Right lobe of liver (tissue), 6 donors: ENCODE measurements at regions not wholly inside any gene's neighbourhood (a gene's known extent, or its start where the extent isn't known, plus 50 kb on each side); places are given as distances from the start of the nearest gene placed in this dataset.

Experiments
- ATAC-seq, 4 donors: fragments of 200-7000 bp; cut with Tn5 transposase; one replicate each; pipeline ENCODE4 v1.9.1; 2020; ENCODE audit warnings: mild to moderate bottlenecking in 4 of 4, moderate library complexity in 4 of 4
- DNase-seq, 3 donors: peaks; one replicate each; pipeline ENCODE4 v3.0.0-alpha.2; 2020
- H3K27ac ChIP-seq, 3 donors: fragments of 200-600 bp; one replicate each; pipeline ENCODE4 v1.8.0; 2022
- H3K27me3 ChIP-seq, 2 donors: fragments of 200-600 bp; one replicate each; pipeline ENCODE4 v1.8.0; 2022
- H3K36me3 ChIP-seq, 4 donors: fragments of 200-600 bp; sonication (generic) in 1 of 4; one replicate each; pipeline versions ENCODE4 v1.5.1 to v1.8.0; 2017 to 2022; ENCODE audit warnings: control low read depth in 1 of 4
- H3K4me1 ChIP-seq, 4 donors: fragments of 200-600 bp; sonication (generic) in 1 of 4; one replicate each; pipeline versions ENCODE4 v1.5.1 to v1.8.0; 2017 to 2022; ENCODE audit warnings: control low read depth in 1 of 4
- H3K4me3 ChIP-seq, 3 donors: fragments of 200-600 bp; one replicate each; pipeline ENCODE4 v1.8.0; 2022
- H3K9me3 ChIP-seq, 4 donors: fragments of 200-600 bp; sonication (generic) in 1 of 4; one replicate each; pipeline versions ENCODE4 v1.5.1 to v1.8.0; 2017 to 2022; ENCODE audit warnings: control low read depth in 1 of 4
- CTCF ChIP-seq, 4 donors: fragments of 200-600 bp in 3 of 4; fragments of 450-650 bp in 1 of 4; IDR thresholded peaks; one replicate each; pipeline versions ENCODE4 v1.5.1 to v1.8.0; 2016 to 2022; ENCODE audit warnings: antibody characterized with exemption in 4 of 4, mild to moderate bottlenecking in 2 of 4
- POLR2A ChIP-seq: fragments of 450-650 bp; IDR thresholded peaks from one replicate; pipeline ENCODE4 v1.6.1; 2017; ENCODE audit warnings: antibody characterized with exemption, mild to moderate bottlenecking
- WGBS: methylation state at CpG from one replicate; pipeline ENCODE4 v1.1.6; 2018; ENCODE audit warnings: low coverage, low lambda C conversion rate; ENCODE audit not compliant: insufficient coverage; ENCODE audit errors: missing lambda C conversion rate; 5-methylcytosine and 5-hydroxymethylcytosine counted together
- intact Hi-C, 2 donors: fragments of 100-400 bp; cut with DNase I; formaldehyde crosslinking; loops; one replicate each; pipeline versions ENCODE4 v1.11.2 to v1.14.1; 2022
- donor health status: DM: no; HTN: yes; CAD: no.
- donor health status: DM: no; HTN: no; CAD: no.
- donor health status: DM: no; HTN: no; CAD: no.
- donor health status: DM: no; HTN: yes; CAD: no.
- donor health status: DM: no; HTN: yes; CAD: no.

DNA sequence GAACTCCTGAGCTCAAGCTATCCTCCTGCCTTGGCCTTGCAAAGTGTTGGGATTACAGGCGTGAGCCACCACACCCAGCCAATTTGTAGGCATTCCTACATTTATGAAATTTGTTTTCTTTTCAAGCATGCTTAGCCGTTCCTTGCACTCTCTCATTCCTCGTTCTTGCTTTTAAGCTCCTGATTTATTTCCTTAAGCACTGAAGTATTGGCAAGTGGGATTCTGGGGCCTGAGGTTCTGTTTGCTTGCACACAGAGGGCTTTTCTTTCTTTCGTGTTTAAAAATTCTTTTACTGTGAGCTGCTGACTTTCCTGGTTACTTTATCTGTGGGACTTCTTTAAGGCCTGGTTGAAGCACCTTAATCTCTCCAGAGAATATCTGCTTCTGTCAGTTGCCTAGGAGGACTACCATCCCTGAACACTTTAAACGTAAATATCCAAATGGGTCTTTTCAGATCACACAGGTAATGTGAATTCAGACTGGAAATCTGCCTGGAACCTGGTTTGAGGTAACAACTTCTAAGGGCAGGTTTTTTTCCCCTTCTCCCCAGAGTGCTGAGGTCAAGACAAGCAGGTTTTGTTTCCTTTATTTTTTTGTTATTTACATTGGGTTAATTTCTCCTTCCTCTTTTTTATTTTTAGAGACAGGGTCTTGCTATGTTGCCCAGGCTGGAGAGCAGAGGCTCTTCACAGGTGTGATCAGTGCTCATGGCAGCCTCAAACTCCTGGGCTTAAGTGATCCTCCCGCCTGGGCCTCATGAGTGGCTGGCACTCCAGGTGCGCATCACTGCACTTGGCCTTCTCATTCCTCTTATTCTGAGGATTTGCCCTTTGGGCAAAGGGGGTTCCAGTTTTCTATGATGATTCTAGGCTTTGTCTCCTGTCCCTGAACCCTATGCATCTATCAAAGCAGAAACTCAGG is 102.9 kb downstream of the PFKFB3 start:
- 78% methylated on average over 7 of the region's 7 CpGs for WGBS
- no peaks in the 10 kb centered on the region for H3K9me3 ChIP-seq
- intact Hi-C loops: no loop called here
- H3K36me3 ChIP-seq: no peaks in the 10 kb centered on the region
- DNase-seq: peak in 1 of 3 donors; percentile 21
- no peak for TF ChIP-seq POLR2A
- TF ChIP-seq CTCF (IDR thresholded peaks at IDR 0.05): no peak
- H3K4me3 ChIP-seq: no peak overlapping the region
- no peaks in the 10 kb centered on the region for H3K27me3 ChIP-seq
- H3K4me1 ChIP-seq: no peaks in the 10 kb centered on the region
- ATAC-seq: no peak
- H3K27ac ChIP-seq: no peak overlapping the region

- no peaks in the 10 kb centered on the region for H3K36me3 ChIP-seq
- H3K4me1 ChIP-seq: no peaks in the 10 kb centered on the region
- intact Hi-C loops: no loop called here
- H3K27me3 ChIP-seq: no peaks in the 10 kb centered on the region
- no peak overlapping the region for H3K27ac ChIP-seq
- WGBS: 60% methylated on average over 2 of the region's 4 CpGs
- no peak for TF ChIP-seq POLR2A
- no peaks in the 10 kb centered on the region for H3K9me3 ChIP-seq
- H3K4me3 ChIP-seq: no peak overlapping the region
- DNase-seq (peak in 1 of 3 donors; percentile 20), ATAC-seq (no peak)
Measured at GRCh38 chr10:6306917-6307316, 104.2 kb downstream of the PFKFB3 start.

DNA sequence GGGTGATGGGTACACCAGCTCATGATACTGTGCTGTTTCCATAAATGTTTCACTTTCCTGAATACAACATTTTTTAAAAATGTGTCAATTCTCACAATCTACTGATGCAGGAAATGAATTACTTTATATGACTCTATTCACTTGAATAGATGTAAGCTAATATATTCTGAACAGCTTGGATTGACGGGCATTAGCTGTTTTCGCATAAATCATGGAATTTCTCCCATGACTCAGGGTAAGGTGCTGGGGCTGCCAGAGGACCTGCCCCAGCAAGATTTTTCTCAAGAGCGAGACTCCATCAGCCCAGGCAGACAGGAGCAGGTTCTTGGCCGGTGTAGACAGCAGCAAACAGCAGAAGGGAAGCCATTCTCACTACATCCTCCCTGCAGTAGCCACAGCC is 107.1 kb downstream of the PFKFB3 start:
- Histone ChIP-seq H3K36me3 (no peaks in the 10 kb centered on the region), H3K9me3 (no peaks in the 10 kb centered on the region), H3K27ac (no peak overlapping the region), H3K4me3 (no peak overlapping the region), H3K27me3 (no peaks in the 10 kb centered on the region), H3K4me1 (no peaks in the 10 kb centered on the region)
- intact Hi-C loops: no loop called here
- WGBS: 100% methylated on average over 2 of the region's 4 CpGs
- ATAC-seq (no peak), DNase-seq (no peak)
- TF ChIP-seq CTCF (IDR thresholded peaks at IDR 0.05) (no peak), POLR2A (no peak)

DNA sequence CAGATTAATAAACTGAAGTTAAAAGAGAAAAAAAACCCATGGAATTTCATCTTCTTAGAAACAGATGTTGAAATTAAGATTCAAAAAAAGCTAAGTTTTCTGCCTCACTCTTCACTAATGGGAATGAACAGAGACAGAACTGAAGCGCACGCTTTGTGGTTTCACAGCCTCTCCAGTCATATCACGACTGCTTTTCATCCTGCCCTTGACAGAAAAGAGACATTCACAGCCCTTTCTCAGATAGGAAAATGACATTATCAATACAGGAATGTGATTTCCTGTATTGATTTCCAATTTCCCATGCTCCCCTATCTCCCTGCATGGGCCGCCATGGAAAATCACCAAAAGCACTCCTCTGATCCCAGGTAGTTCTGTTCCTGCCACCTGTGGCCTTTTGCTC is 108.2 kb downstream of the PFKFB3 start:
- 68% methylated on average over 4 of the region's 4 CpGs for WGBS
- ATAC-seq (no peak), DNase-seq (no peak)
- Histone ChIP-seq H3K4me3 (no peak overlapping the region), H3K9me3 (no peaks in the 10 kb centered on the region), H3K27ac (no peak overlapping the region), H3K36me3 (no peaks in the 10 kb centered on the region), H3K27me3 (no peaks in the 10 kb centered on the region), H3K4me1 (no peaks in the 10 kb centered on the region)
- TF ChIP-seq POLR2A (no peak), CTCF (IDR thresholded peaks at IDR 0.05) (no peak)
- intact Hi-C loops: no loop called here

DNA sequence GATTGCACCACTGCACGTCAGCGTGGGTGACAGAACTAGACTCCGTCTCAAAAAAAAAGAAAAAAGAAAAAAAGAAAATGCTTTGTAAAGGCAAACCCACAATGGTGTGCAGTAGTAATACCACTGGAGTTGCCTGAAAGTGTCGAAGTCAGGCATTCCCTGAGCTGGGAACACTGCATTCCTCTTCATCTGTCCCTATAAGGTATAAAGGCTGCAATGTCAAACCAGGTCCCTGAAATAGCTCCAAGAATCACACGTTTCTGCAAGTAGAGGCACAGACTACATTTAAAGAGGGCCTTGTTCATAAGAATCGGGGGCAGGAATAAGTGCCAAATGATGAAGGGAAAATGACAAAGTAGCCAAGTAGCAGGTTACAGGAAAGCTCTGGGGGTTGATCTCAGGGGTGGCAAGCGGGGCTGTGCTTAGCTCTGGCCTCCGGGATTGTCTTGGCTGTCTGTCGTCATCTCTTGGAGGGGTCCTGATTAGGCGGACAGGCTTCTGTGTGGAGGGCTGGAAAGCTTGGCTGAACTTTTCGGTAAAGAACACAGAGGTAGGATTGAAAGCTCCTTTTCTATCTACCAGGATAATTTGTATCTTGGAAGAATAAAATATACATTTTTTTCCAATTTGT is 109.1 kb downstream of the PFKFB3 start:
- ATAC-seq (no peak), DNase-seq (no peak)
- TF ChIP-seq CTCF (IDR thresholded peaks at IDR 0.05) (no peak), POLR2A (no peak)
- H3K36me3 ChIP-seq: no peaks in the 10 kb centered on the region
- H3K27me3 ChIP-seq: no peaks in the 10 kb centered on the region
- H3K4me3 ChIP-seq: no peak overlapping the region
- no peak overlapping the region for H3K27ac ChIP-seq
- H3K4me1 ChIP-seq: no peaks in the 10 kb centered on the region
- intact Hi-C loops: no loop called here
- H3K9me3 ChIP-seq: no peaks in the 10 kb centered on the region
- 64% methylated on average over 9 of the region's 11 CpGs for WGBS
